ENCODE measurements at regions not wholly inside any gene's neighbourhood (a gene's known extent, or its start where the extent isn't known, plus 50 kb on each side); places are given as distances from the start of the nearest gene placed in this dataset.

DNA sequence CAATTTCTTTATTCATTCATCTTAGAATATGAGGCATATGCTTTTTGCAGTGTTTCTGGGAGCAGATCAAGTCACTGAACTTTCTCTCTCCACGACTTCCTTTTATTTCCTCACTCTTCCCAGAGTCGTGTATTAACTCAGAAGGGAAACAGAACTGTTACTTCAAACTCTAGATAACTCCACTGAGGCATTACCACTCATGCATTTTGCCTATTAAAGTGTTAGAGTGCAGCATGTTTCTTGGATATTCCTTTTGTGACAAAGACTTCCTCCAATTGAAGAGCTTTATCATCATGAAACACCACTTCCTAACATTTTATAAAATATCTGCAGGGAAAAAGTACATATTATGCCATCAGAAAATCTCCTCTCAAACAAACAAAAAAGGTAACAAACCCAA is 797.4 kb upstream of the COBL start:
- TF ChIP-seq POLR2A (IDR thresholded peaks at IDR 0.05) = no peak
- TF ChIP-seq CTCF (IDR thresholded peaks at IDR 0.05) = no peak
